ENCODE measurements at regions not wholly inside any gene's neighbourhood (a gene's known extent, or its start where the extent isn't known, plus 50 kb on each side); places are given as distances from the start of the nearest gene placed in this dataset.

DNA sequence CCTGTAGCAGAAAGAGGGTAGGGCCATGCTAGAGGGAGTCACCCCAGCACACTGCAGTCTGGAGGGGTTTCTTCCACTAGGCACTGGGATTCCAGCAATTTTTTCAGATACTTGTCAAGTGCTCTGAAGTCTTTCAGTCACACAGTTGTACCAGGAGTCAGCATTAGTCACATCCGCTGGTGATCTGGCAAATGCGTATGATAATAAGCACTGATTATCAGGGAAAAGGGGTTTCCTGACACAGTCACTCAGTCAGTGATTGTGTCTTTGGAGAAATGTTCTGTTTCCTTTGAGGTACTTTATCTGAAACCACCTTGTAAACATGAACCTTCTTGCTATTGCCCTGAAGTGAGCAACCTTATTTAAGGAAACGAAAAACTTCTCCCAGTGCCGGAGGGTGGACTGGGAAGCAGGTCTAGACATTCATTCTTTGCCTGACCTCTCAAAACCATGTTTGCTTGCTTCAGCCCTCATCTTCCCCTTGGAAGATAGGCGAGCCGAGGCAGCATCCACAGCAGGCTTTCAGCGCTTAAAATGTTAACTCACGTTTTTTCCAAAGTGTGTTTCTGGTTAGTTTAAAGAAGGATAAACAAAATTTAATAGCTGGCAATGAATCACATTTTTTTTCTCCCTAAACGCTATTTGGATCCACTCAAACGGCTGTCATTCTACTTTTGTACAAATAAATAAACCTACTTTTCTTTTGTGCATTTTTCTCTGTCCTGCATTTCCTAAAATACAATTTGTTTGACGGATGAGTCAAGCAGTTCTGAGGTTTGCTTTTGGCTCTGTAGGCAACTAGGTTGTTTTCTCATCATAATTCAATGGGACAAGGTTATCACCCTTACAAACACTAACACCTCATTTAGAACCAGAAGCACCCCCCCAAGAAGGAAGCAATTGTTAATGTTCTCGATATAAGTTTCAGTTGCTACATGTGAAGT lies 77.7 kb downstream of the FOXD1 start:
- no peaks in the 10 kb centered on the region for H3K9me3 Mint-ChIP-seq
- no peaks in the 10 kb centered on the region for H3K36me3 Mint-ChIP-seq (ENCODE audit: low read depth)
- no peaks in the 10 kb centered on the region for H3K4me1 Mint-ChIP-seq (ENCODE audit: low read depth)
- H3K27ac Mint-ChIP-seq: no peak overlapping the region
- intact Hi-C loops (cut with micrococcal nuclease): no loop called here
- no peak for DNase-seq (ENCODE audit: low spot score)
- H3K4me3 Mint-ChIP-seq: no peak overlapping the region
- H3K27me3 Mint-ChIP-seq (ENCODE audit: insufficient read depth): peaks cover 16% of the 10 kb centered on the region

GRCh38 chr5:73370095-73370494 lies 78.5 kb downstream of the FOXD1 start:
- Mint-ChIP-seq H3K9me3 (no peaks in the 10 kb centered on the region), H3K4me3 (no peak overlapping the region), H3K36me3 (ENCODE audit: low read depth) (no peaks in the 10 kb centered on the region), H3K27ac (no peak overlapping the region), H3K27me3 (ENCODE audit: insufficient read depth) (peaks cover 17% of the 10 kb centered on the region), H3K4me1 (ENCODE audit: low read depth) (no peaks in the 10 kb centered on the region)
- intact Hi-C loops (cut with micrococcal nuclease): no loop called here
- no peak for DNase-seq (ENCODE audit: low spot score)

- Mint-ChIP-seq H3K36me3 (ENCODE audit: low read depth) (no peaks in the 10 kb centered on the region), H3K27me3 (ENCODE audit: insufficient read depth) (peaks cover 14% of the 10 kb centered on the region), H3K4me3 (no peak overlapping the region), H3K9me3 (no peaks in the 10 kb centered on the region), H3K27ac (no peak overlapping the region), H3K4me1 (ENCODE audit: low read depth) (no peaks in the 10 kb centered on the region)
- DNase-seq (ENCODE audit: low spot score): no peak
- intact Hi-C loops (cut with micrococcal nuclease): no loop called here
These were observed 79.3 kb downstream of the FOXD1 start for GRCh38 chr5:73369278-73369677.

- Mint-ChIP-seq H3K27me3 (ENCODE audit: insufficient read depth) (peaks cover 14% of the 10 kb centered on the region), H3K4me3 (no peak overlapping the region), H3K4me1 (ENCODE audit: low read depth) (no peaks in the 10 kb centered on the region), H3K36me3 (ENCODE audit: low read depth) (no peaks in the 10 kb centered on the region), H3K27ac (no peak overlapping the region), H3K9me3 (no peaks in the 10 kb centered on the region)
- intact Hi-C loops (cut with micrococcal nuclease): no loop called here
- no peak for DNase-seq (ENCODE audit: low spot score)
These were observed 80.9 kb downstream of the FOXD1 start for GRCh38 chr5:73367650-73368049.

DNA sequence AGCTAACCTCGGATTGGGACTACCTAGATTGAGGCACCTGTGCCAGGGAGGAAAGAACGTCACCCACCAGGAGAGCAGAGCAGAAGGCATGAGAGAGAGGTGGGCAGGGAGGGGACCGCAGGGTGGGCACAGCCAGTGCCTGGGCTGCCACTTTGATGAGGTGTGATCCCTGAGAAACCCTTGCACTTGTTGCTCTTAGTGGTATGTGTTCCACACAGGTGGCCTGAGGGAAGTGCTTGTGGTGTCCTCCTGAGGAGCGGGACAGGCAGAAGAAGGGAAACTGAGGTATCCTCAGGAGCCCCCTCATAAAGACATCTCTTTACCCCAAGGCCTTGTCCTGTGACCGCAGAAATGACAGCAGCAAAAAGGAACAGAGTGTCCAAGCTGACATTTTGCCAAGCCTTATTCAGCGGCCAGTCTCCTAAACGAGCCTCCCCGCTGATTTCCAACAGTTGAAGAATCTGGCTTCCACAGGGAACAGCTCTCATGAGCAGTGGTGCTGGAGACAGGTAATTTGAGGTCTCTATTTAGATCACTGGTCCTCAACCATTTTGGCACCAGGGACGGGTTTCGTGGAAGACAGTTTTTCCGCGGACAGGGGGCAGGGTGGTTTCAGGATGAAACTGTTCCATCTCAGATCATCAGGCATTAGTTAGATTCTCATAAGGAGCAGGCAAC lies 82.4 kb downstream of the FOXD1 start:
- Mint-ChIP-seq H3K36me3 (ENCODE audit: low read depth) (no peaks in the 10 kb centered on the region), H3K9me3 (no peaks in the 10 kb centered on the region), H3K4me1 (ENCODE audit: low read depth) (no peaks in the 10 kb centered on the region), H3K27ac (no peak overlapping the region), H3K27me3 (ENCODE audit: insufficient read depth) (peaks cover 12% of the 10 kb centered on the region), H3K4me3 (no peak overlapping the region)
- intact Hi-C loops (cut with micrococcal nuclease): no loop called here
- no peak for DNase-seq (ENCODE audit: low spot score)

GRCh38 chr5:73365301-73365853 lies 83.2 kb downstream of the FOXD1 start:
- peaks cover 12% of the 10 kb centered on the region for H3K27me3 Mint-ChIP-seq (ENCODE audit: insufficient read depth)
- H3K4me3 Mint-ChIP-seq: no peak overlapping the region
- no peaks in the 10 kb centered on the region for H3K36me3 Mint-ChIP-seq (ENCODE audit: low read depth)
- DNase-seq (ENCODE audit: low spot score): no peak
- no peaks in the 10 kb centered on the region for H3K4me1 Mint-ChIP-seq (ENCODE audit: low read depth)
- intact Hi-C loops (cut with micrococcal nuclease): no loop called here
- H3K27ac Mint-ChIP-seq: no peak overlapping the region
- H3K9me3 Mint-ChIP-seq: no peaks in the 10 kb centered on the region

- peaks cover 14% of the 10 kb centered on the region for H3K27me3 Mint-ChIP-seq (ENCODE audit: insufficient read depth)
- no peak for DNase-seq (ENCODE audit: low spot score)
- no peak overlapping the region for H3K4me3 Mint-ChIP-seq
- intact Hi-C loops (cut with micrococcal nuclease): no loop called here
- H3K9me3 Mint-ChIP-seq: no peaks in the 10 kb centered on the region
- H3K4me1 Mint-ChIP-seq (ENCODE audit: low read depth): no peaks in the 10 kb centered on the region
- no peaks in the 10 kb centered on the region for H3K36me3 Mint-ChIP-seq (ENCODE audit: low read depth)
- no peak overlapping the region for H3K27ac Mint-ChIP-seq
These were observed 84.5 kb downstream of the FOXD1 start for GRCh38 chr5:73363911-73364730.

GRCh38 chr5:73359395-73359794 lies 89.2 kb downstream of the FOXD1 start:
- Mint-ChIP-seq H3K27me3 (ENCODE audit: insufficient read depth) (peaks cover 16% of the 10 kb centered on the region), H3K36me3 (ENCODE audit: low read depth) (no peaks in the 10 kb centered on the region), H3K9me3 (no peaks in the 10 kb centered on the region), H3K4me1 (ENCODE audit: low read depth) (no peaks in the 10 kb centered on the region), H3K4me3 (no peak overlapping the region), H3K27ac (no peak overlapping the region)
- intact Hi-C loops (cut with micrococcal nuclease): no loop called here
- DNase-seq (ENCODE audit: low spot score): no peak

DNA sequence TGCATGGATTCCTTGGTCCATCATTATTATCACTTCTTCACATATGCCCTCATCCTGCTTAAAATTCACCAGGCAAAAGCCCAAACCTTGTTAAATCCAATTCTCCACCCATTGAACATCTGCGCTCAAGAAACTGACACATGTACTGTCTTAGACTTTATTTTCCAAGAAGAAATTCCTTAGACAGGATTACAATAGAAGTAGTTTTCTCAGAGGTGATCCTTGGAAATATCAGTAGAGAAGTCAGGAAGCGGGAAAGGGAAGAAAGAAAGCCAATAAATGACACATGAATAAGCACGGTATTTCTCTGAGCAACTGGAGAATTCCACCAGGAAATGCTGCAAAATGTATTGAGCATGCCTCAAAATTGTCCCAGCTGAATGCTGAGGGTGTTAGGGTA lies 90.2 kb downstream of the FOXD1 start:
- Mint-ChIP-seq H3K36me3 (ENCODE audit: low read depth) (no peaks in the 10 kb centered on the region), H3K4me3 (no peak overlapping the region), H3K27me3 (ENCODE audit: insufficient read depth) (peaks cover 16% of the 10 kb centered on the region), H3K27ac (no peak overlapping the region), H3K9me3 (no peaks in the 10 kb centered on the region), H3K4me1 (ENCODE audit: low read depth) (no peaks in the 10 kb centered on the region)
- intact Hi-C loops (cut with micrococcal nuclease): no loop called here
- no peak for DNase-seq (ENCODE audit: low spot score)

DNA sequence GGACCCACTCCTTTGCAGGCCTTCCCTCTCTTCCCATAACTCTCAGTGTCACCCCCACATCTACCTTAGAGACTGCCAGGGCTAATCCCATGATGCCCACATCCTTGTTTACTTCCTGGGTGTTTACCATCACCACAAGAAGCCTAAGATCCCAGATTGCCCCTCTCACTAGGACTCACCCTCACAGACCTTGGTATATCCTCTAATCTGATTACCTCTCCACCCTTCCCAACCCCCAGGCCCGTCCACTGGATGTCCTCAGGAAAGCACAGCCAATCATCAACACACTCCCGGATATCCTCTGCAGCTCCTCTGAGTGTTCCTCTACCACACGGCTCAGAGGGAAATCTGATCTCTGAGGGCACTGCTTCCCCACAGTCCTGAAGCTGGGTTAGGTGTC lies 91.0 kb downstream of the FOXD1 start:
- DNase-seq (ENCODE audit: low spot score): no peak
- intact Hi-C loops (cut with micrococcal nuclease): no loop called here
- no peaks in the 10 kb centered on the region for H3K36me3 Mint-ChIP-seq (ENCODE audit: low read depth)
- no peaks in the 10 kb centered on the region for H3K4me1 Mint-ChIP-seq (ENCODE audit: low read depth)
- no peak overlapping the region for H3K4me3 Mint-ChIP-seq
- H3K9me3 Mint-ChIP-seq: no peaks in the 10 kb centered on the region
- peaks cover 14% of the 10 kb centered on the region for H3K27me3 Mint-ChIP-seq (ENCODE audit: insufficient read depth)
- no peak overlapping the region for H3K27ac Mint-ChIP-seq

DNA sequence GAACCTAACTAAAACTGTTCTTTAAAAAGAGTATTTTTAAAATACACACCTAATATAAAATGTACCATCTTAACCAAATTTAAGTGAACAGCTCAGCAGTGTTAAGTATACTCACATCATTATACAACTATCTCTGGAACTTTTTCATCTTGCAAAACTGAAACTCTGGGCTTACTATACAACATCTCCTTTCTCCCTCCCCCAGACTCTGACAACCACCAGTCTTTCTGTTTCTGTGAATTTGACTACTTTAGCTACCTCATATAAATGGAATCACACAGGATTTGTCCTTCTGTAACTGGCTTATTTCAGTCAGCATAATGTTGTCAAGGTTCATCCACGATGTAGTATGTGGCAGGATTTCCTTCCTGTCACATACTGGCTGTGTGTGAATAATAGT lies 93.5 kb downstream of the FOXD1 start:
- intact Hi-C loops (cut with micrococcal nuclease): no loop called here
- no peak overlapping the region for H3K27ac Mint-ChIP-seq
- no peak for DNase-seq (ENCODE audit: low spot score)
- H3K27me3 Mint-ChIP-seq (ENCODE audit: insufficient read depth): peaks cover 13% of the 10 kb centered on the region
- H3K9me3 Mint-ChIP-seq: peaks cover 14% of the 10 kb centered on the region
- H3K4me1 Mint-ChIP-seq (ENCODE audit: low read depth): no peaks in the 10 kb centered on the region
- no peak overlapping the region for H3K4me3 Mint-ChIP-seq
- no peaks in the 10 kb centered on the region for H3K36me3 Mint-ChIP-seq (ENCODE audit: low read depth)

- no peak overlapping the region for H3K4me3 Mint-ChIP-seq
- no peak overlapping the region for H3K27ac Mint-ChIP-seq
- DNase-seq (ENCODE audit: low spot score): no peak
- H3K36me3 Mint-ChIP-seq (ENCODE audit: low read depth): no peaks in the 10 kb centered on the region
- peaks cover 14% of the 10 kb centered on the region for H3K27me3 Mint-ChIP-seq (ENCODE audit: insufficient read depth)
- no peaks in the 10 kb centered on the region for H3K4me1 Mint-ChIP-seq (ENCODE audit: low read depth)
- H3K9me3 Mint-ChIP-seq: peaks cover 14% of the 10 kb centered on the region
- intact Hi-C loops (cut with micrococcal nuclease): no loop called here
These were observed 94.2 kb downstream of the FOXD1 start for GRCh38 chr5:73354406-73354805.
